Osteocyte (in vitro differentiated cells): ENCODE measurements at regions not wholly inside any gene's neighbourhood (a gene's known extent, or its start where the extent isn't known, plus 50 kb on each side); places are given as distances from the start of the nearest gene placed in this dataset.

ENCODE experiments used
- DNase-seq: peaks from one replicate; pipeline ENCODE4 v3.0.0; 2021; ENCODE audit warnings: mixed read lengths; ENCODE audit not compliant: unreplicated experiment; ENCODE audit errors: extremely low spot score
- H3K27ac Mint-ChIP-seq: one replicate; pipeline ENCODE4 v1.8.0; 2021; ENCODE audit warnings: mild to moderate bottlenecking, mixed read lengths; ENCODE audit not compliant: unreplicated experiment
- H3K27me3 Mint-ChIP-seq: one replicate; pipeline ENCODE4 v1.8.0; 2021; ENCODE audit warnings: mixed read lengths; ENCODE audit not compliant: unreplicated experiment
- H3K36me3 Mint-ChIP-seq: one replicate; pipeline ENCODE4 v1.8.0; 2021; ENCODE audit warnings: mixed read lengths; ENCODE audit not compliant: unreplicated experiment
- H3K4me1 Mint-ChIP-seq: one replicate; pipeline ENCODE4 v1.8.0; 2021; ENCODE audit warnings: mixed read lengths; ENCODE audit not compliant: unreplicated experiment
- H3K4me3 Mint-ChIP-seq: one replicate; pipeline ENCODE4 v1.8.0; 2021; ENCODE audit warnings: mild to moderate bottlenecking, moderate library complexity, mixed read lengths; ENCODE audit not compliant: unreplicated experiment
- H3K9me3 Mint-ChIP-seq: one replicate; pipeline ENCODE4 v1.8.0; 2021; ENCODE audit warnings: mixed read lengths; ENCODE audit not compliant: unreplicated experiment
- TF ChIP-seq, protein P1 (sequence below): fragments of 200-600 bp; sonication (generic); IDR thresholded peaks from 2 replicates; pipeline ENCODE4 v1.5.0; 2021; ENCODE audit warnings: antibody characterized with exemption, mild to moderate bottlenecking, moderate library complexity

DNA sequence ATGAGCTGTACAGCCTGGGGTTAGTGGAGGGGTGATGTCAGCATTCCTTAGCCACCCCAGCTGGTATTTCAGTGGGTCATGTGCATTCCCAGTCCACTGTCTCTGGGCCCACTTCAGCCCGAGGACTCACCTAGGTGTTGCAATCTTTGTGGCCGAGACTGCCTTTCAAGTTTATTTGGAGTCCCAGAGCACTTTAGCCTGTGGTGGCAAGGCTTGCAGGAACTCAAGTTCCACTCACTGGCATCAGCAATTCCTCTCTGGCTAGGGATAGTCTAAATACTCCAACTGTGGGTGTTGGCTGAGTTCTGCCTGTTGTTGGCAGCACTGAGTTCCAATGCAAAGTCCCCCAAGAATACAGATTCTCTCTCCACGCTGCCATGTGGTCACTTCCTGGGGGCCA lies 191.6 kb upstream of the PGR start:
- Mint-ChIP-seq H3K4me3 (no peak overlapping the region), H3K27me3 (peaks cover 15% of the 10 kb centered on the region), H3K9me3 (no peaks in the 10 kb centered on the region), H3K36me3 (no peaks in the 10 kb centered on the region), H3K27ac (no peak overlapping the region), H3K4me1 (no peaks in the 10 kb centered on the region)
- TF ChIP-seq, protein P1, sequence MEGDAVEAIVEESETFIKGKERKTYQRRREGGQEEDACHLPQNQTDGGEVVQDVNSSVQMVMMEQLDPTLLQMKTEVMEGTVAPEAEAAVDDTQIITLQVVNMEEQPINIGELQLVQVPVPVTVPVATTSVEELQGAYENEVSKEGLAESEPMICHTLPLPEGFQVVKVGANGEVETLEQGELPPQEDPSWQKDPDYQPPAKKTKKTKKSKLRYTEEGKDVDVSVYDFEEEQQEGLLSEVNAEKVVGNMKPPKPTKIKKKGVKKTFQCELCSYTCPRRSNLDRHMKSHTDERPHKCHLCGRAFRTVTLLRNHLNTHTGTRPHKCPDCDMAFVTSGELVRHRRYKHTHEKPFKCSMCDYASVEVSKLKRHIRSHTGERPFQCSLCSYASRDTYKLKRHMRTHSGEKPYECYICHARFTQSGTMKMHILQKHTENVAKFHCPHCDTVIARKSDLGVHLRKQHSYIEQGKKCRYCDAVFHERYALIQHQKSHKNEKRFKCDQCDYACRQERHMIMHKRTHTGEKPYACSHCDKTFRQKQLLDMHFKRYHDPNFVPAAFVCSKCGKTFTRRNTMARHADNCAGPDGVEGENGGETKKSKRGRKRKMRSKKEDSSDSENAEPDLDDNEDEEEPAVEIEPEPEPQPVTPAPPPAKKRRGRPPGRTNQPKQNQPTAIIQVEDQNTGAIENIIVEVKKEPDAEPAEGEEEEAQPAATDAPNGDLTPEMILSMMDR = no peak
- DNase-seq = no peak

DNA sequence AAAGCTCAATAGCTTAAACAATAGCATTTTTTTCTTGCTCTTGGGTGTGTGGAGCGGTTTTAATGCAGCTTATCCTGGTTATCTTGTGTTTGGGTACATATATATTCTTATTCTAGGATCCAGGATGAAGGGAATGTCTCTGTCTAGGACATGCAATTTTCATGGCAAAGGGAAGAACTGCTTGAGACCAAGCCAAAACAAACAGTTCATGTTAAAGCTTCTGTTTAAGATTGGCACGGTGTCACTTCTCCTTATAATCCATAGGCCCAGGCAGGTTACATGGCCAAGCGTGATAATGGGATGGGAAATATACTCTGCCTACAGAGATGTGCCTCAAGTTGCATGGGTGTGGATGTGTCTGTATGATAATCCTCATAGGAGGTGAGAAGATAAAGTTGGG lies 177.1 kb upstream of the PGR start:
- H3K4me1 Mint-ChIP-seq = no peaks in the 10 kb centered on the region

DNA sequence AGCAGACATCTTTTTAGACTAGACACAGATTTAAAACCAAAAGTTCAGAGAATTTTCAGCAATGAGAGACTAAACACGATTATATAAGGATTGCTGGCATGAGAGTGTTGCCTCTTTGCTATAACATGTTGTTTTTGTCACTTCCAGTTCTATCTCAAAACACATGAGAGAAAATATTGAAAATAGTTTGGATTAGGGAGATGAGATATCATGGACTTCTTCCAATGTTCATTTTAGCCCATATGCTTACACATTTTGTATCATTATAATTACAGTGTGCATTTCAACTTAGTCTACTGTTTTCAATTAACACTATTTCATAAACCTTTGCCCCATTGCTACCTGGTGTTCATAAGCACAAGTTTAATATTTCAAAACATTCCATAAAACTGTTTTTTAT lies 175.9 kb upstream of the PGR start:
- Mint-ChIP-seq H3K27ac (no peak overlapping the region), H3K36me3 (no peaks in the 10 kb centered on the region), H3K4me1 (no peaks in the 10 kb centered on the region), H3K4me3 (no peak overlapping the region), H3K9me3 (no peaks in the 10 kb centered on the region), H3K27me3 (peaks cover 7% of the 10 kb centered on the region)
- TF ChIP-seq, protein P1 = no peak
- no peak for DNase-seq

More for the DNA sequence above, 177.1 kb upstream of the PGR start:
- TF ChIP-seq, protein P1 = no peak
- Mint-ChIP-seq H3K27ac (no peak overlapping the region), H3K36me3 (no peaks in the 10 kb centered on the region), H3K4me3 (no peak overlapping the region), H3K9me3 (no peaks in the 10 kb centered on the region), H3K27me3 (peaks cover 4% of the 10 kb centered on the region)
- DNase-seq = no peak

DNA sequence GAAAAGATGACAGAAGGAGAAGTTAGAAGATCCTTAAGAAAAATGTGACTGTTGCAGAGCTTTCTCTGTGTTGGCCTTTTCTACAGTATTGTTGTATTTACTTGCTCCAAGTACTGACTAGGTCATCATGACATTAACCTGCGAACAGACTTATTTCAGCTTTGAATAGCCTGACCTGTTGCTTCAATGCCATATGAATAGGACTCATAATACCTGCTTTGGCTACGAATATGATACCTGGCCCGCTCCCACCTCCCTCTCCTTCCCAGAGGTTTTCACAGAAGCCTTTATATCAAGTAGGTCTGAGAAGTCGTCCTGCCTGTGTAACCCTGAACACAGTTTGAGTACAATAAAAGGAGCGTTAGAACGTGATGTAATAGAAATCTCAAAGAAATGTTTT lies 169.6 kb upstream of the PGR start:
- no peak overlapping the region for H3K4me3 Mint-ChIP-seq
- no peaks in the 10 kb centered on the region for H3K9me3 Mint-ChIP-seq
- H3K27ac Mint-ChIP-seq = no peak overlapping the region
- H3K36me3 Mint-ChIP-seq = no peaks in the 10 kb centered on the region
- TF ChIP-seq, protein P1 = no peak
- H3K27me3 Mint-ChIP-seq = peaks cover 5% of the 10 kb centered on the region
- H3K4me1 Mint-ChIP-seq = no peaks in the 10 kb centered on the region
- DNase-seq = no peak

DNA sequence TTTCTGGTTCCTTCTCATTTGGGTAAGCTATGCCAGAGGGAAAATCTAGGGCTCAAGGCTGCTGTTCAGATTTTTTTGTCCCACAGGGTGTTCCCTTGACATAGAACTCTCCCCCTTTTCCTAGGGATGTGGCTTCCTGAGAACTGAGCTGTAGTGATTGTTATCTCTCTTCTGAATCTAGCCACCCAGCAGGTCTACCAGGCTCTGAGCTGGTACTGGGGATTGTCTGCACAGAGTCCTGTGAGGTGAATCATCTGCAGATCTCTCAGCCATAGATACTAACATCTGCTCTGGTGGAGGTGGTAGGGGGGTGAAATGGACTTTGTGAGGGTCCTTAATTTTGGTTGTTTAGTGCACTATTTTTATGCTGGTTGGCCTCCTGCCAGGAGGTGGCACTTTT lies 167.3 kb upstream of the PGR start:
- Mint-ChIP-seq H3K4me3 (no peak overlapping the region), H3K36me3 (no peaks in the 10 kb centered on the region), H3K27me3 (peaks cover 4% of the 10 kb centered on the region), H3K4me1 (no peaks in the 10 kb centered on the region), H3K27ac (no peak overlapping the region), H3K9me3 (peaks cover 6% of the 10 kb centered on the region)
- DNase-seq = no peak
- TF ChIP-seq, protein P1 = no peak
